Neural crest cell (in vitro differentiated cells): ENCODE measurements at regions not wholly inside any gene's neighbourhood (a gene's known extent, or its start where the extent isn't known, plus 50 kb on each side); places are given as distances from the start of the nearest gene placed in this dataset.

Experiments used
- DNase-seq: peaks from one replicate; pipeline ENCODE4 v3.0.0; 2021; ENCODE audit warnings: low read depth, mixed read lengths, low spot score
- H3K27ac Mint-ChIP-seq: one replicate; pipeline ENCODE4 v1.8.0; 2021; ENCODE audit warnings: mild to moderate bottlenecking, mixed read lengths; ENCODE audit not compliant: unreplicated experiment
- H3K27me3 Mint-ChIP-seq: 2 replicates; pipeline ENCODE4 v1.8.0; 2021; ENCODE audit warnings: low read depth, mild to moderate bottlenecking, mixed read lengths
- H3K36me3 Mint-ChIP-seq: 2 replicates; pipeline ENCODE4 v1.8.0; 2021; ENCODE audit warnings: low read depth, mild to moderate bottlenecking, mixed read lengths
- H3K4me1 Mint-ChIP-seq: 2 replicates; pipeline ENCODE4 v1.8.0; 2021; ENCODE audit warnings: mixed read lengths
- H3K4me3 Mint-ChIP-seq: one replicate; pipeline ENCODE4 v1.8.0; 2021; ENCODE audit warnings: mild to moderate bottlenecking, mixed read lengths
- H3K9me3 Mint-ChIP-seq: 2 replicates; pipeline ENCODE4 v1.8.0; 2021; ENCODE audit warnings: mixed read lengths
- CTCF ChIP-seq: fragments of 200-600 bp; sonication (generic); conservative IDR thresholded peaks from 2 replicates; pipeline ENCODE4 v1.5.0; 2021; ENCODE audit warnings: antibody characterized with exemption, mild to moderate bottlenecking

- no peak overlapping the region for H3K27ac Mint-ChIP-seq
- TF ChIP-seq CTCF: no peak
These were observed 510.1 kb upstream of the PIK3C3 start for GRCh38 chr18:41444943-41445342.

GRCh38 chr18:41436772-41437171, 518.3 kb upstream of the PIK3C3 start:
- TF ChIP-seq CTCF: no peak
- H3K36me3 Mint-ChIP-seq: peaks cover 20% of the 10 kb centered on the region
- no peak for DNase-seq
- peaks cover 24% of the 10 kb centered on the region for H3K9me3 Mint-ChIP-seq
- no peak overlapping the region for H3K27ac Mint-ChIP-seq
- H3K27me3 Mint-ChIP-seq: no peaks in the 10 kb centered on the region
- H3K4me3 Mint-ChIP-seq: no peak overlapping the region
- H3K4me1 Mint-ChIP-seq: no peaks in the 10 kb centered on the region

More at GRCh38 chr18:41444943-41445342, 510.1 kb upstream of the PIK3C3 start:
- H3K4me1 Mint-ChIP-seq: peaks cover 4% of the 10 kb centered on the region
- no peak for DNase-seq
- no peaks in the 10 kb centered on the region for H3K27me3 Mint-ChIP-seq
- H3K4me3 Mint-ChIP-seq: no peak overlapping the region
- H3K36me3 Mint-ChIP-seq: peaks cover 8% of the 10 kb centered on the region
- peaks cover 5% of the 10 kb centered on the region for H3K9me3 Mint-ChIP-seq

- Mint-ChIP-seq H3K36me3 (no peaks in the 10 kb centered on the region), H3K27me3 (no peaks in the 10 kb centered on the region), H3K4me3 (no peak overlapping the region), H3K4me1 (no peaks in the 10 kb centered on the region), H3K27ac (no peak overlapping the region), H3K9me3 (no peaks in the 10 kb centered on the region)
- no peak for DNase-seq
- TF ChIP-seq CTCF: no peak
These were observed 536.4 kb upstream of the PIK3C3 start for GRCh38 chr18:41418598-41418997.

- Mint-ChIP-seq H3K4me1 (no peaks in the 10 kb centered on the region), H3K27ac (no peak overlapping the region), H3K27me3 (no peaks in the 10 kb centered on the region), H3K9me3 (peaks cover 10% of the 10 kb centered on the region), H3K36me3 (peaks cover 7% of the 10 kb centered on the region), H3K4me3 (no peak overlapping the region)
- TF ChIP-seq CTCF: no peak
- no peak for DNase-seq
These were observed 539.0 kb upstream of the PIK3C3 start for GRCh38 chr18:41416044-41416443.

- TF ChIP-seq CTCF: no peak
These were observed 545.0 kb upstream of the PIK3C3 start for GRCh38 chr18:41410006-41410405.

GRCh38 chr18:41406834-41407233, 548.2 kb upstream of the PIK3C3 start:
- Mint-ChIP-seq H3K27me3 (no peaks in the 10 kb centered on the region), H3K4me1 (peaks cover 10% of the 10 kb centered on the region), H3K4me3 (no peak overlapping the region), H3K36me3 (peaks cover 4% of the 10 kb centered on the region), H3K27ac (no peak overlapping the region), H3K9me3 (peaks cover 8% of the 10 kb centered on the region)
- DNase-seq: no peak
- no peak for TF ChIP-seq CTCF

More at GRCh38 chr18:41410006-41410405, 545.0 kb upstream of the PIK3C3 start:
- no peak for DNase-seq
- Mint-ChIP-seq H3K27ac (no peak overlapping the region), H3K27me3 (no peaks in the 10 kb centered on the region), H3K9me3 (peaks cover 12% of the 10 kb centered on the region), H3K4me1 (peaks cover 10% of the 10 kb centered on the region), H3K4me3 (no peak overlapping the region), H3K36me3 (peaks cover 7% of the 10 kb centered on the region)
